ENCODE measurements at regions not wholly inside any gene's neighbourhood (a gene's known extent, or its start where the extent isn't known, plus 50 kb on each side); places are given as distances from the start of the nearest gene placed in this dataset.
"Not testable (repeated sequence)": the region's sequence is repeated elsewhere in the genome, so short reads cannot be mapped to it uniquely, and the experiment has no call there.

GRCh38 chr6:23705697-23706096 lies 420.3 kb upstream of the NRSN1 start:
- no peak for DNase-seq

- no peak for DNase-seq
Measured at GRCh38 chr6:23712756-23713155, 413.3 kb upstream of the NRSN1 start.

- DNase-seq, result no peak
Measured at GRCh38 chr6:23713211-23713610, 412.8 kb upstream of the NRSN1 start.

DNA sequence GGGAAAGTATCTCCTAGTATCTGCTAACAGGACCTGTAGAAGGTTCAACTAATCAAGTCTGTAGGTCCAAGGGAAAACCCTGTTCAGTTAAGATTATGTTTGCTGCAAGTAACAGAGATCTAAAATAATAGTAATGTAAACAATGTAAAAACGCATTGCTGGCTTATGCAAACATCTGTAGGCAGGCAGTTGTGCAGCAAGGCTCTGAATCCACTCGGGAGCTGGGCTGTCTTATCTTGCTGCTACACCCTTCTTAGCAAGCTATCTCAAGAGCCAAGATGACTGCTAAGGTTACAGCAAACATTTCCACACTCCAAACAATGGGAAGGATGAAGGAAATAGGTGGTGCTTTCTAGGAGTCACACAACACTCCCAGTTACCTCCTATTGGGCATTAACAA lies 397.3 kb upstream of the NRSN1 start:
- no peak for DNase-seq

DNA sequence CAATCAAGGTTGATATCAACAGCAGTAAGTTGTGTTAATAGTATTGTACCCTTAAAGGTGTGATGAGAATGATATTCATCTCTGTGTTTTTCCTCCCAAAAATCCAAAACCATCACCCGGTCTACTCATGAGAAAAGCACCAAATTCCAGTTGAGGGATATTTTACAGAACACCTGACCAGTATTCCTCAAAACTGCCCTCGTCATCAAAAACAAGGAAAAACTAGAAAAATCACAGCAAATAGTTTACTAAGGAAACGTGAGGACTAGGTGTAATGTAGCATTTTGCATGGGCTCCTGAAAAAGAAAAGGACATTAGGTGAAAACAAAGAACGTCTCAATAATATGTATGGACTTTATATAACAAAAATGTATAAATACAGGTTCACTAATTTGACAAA lies 394.4 kb upstream of the NRSN1 start:
- DNase-seq, result no peak

DNA sequence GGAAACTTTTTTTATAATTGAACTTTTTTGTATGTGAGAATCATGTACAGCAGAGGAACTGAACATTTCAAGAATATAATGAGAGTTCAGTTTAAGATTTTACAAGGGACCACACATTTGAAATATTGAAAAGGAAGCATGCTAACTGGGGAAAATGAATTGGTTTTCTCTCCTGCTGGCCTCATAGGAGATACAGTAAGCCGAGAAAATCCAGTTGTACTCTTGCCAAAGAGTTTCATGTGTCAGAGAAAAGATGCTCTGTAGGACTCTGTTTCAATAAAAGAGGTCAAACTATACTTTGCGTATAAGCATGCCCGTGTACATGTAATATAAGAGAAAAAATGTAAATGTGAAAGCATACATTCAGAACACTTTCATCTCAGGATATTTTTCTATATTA lies 393.5 kb upstream of the NRSN1 start:
- DNase-seq, result no peak

GRCh38 chr6:23735151-23735550 lies 390.9 kb upstream of the NRSN1 start:
- no peak for DNase-seq

GRCh38 chr6:23736577-23736976 lies 389.4 kb upstream of the NRSN1 start:
- no peak for DNase-seq

DNA sequence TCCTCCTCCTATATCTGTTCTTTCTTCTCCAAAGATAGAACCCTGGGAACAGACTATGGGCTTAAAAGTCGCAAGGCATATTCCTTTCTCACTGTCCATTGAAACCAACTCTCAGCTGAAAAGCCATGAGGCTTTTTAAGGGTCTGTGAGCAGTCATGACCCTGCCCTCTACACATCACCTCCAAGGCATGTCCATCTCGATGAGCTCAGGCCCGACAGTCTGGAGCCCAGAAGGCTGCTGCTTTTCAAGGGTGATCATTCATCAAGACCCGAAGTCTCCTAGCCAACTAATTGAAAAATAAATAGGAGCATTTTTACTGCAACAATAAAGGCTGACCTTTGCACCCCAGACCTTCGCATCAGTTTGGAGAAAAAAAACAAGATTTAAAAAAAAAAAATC lies 378.8 kb upstream of the NRSN1 start:
- no peak for DNase-seq

DNA sequence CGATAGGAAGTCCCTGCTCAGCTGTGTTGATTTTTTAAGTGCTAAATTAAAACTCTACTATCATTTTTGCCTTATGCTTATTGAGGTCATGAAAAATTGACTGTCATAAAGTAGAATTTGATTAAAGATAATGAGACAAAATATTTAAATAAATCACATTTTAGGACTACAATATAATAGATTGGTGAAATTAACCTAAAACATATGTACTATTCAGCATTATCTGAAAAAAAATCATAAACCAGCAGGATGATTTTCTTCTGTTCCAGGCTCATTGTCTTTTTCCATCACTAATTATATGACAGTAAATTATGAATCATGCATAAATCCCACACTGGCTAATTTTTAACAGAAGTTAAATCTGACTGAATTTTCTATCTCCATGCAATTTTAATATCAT lies 373.6 kb upstream of the NRSN1 start:
- DNase-seq, result no peak

GRCh38 chr6:23754197-23754596 lies 371.8 kb upstream of the NRSN1 start:
- peak; percentile 2 for DNase-seq

- DNase-seq, result no peak
Measured at GRCh38 chr6:23775127-23775526, 350.9 kb upstream of the NRSN1 start.

- no peak for DNase-seq
Measured at GRCh38 chr6:23783901-23784300, 342.1 kb upstream of the NRSN1 start.

DNA sequence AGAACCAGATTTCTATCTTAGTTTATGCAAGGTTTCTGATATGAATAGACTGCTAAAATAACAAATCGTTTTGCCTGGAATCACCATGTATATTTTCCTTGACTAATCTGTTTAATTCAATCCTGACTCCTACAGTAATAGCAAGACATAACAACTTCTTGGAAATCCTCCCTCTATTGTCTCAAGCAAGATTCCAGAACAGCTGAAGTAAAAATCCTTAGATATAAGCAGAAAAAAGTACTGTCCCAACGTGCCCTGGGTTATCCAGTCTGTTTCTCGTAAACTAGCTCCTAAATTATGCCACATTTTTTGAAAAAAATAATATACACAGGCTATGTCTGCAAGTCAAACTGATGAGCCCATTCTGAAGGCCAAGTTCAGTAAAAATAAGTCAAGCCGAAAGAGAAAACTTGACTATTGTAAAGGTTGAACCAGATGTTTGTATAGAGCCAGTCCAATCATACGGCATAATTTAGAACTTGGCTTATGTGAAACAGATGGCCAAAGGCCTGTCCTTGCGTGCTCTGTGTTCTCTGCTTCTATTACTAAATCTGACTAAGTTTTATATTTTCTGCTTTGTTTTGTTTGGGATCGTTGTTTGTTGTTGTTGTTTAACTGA lies 341.6 kb upstream of the NRSN1 start:
- DNase-seq, result no peak

GRCh38 chr6:23790756-23791155 lies 335.3 kb upstream of the NRSN1 start:
- DNase-seq, result no peak

DNA sequence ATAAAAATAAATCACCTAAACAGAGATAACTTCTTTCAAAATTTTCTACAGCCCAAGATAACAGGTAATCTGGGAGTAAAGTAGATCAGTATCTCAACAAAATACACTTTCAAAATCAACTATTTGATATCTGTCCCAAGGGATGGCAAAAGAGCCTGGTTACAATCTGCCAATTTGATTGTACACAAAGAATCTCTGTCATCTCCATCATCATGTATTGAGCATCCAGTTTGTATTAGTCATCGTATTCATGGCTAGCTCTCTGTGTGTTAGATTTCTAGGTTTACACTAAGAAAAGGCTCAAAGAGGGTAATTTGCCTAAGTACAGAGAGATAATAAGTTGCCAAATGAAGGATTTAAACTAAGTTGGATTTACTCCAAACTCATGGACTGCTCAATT lies 329.0 kb upstream of the NRSN1 start:
- DNase-seq, result no peak

DNA sequence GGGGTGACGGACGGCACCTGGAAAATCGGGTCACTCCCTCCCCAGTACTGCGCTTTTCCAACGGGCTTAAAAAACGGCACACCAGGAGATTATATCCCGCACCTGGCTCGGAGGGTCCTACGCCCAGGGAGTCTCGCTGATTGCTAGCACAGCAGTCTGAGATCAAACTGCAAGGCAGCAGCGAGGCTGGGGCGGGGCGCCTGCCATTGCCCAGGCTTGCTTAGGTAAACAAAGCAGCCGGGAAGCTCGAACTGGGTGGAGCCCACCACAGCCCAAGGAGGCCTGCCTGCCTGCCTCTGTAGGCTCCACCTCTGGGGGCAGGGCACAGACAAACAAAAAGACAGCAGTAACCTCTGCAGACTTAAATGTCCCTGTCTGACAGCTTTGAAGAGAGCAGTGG lies 321.7 kb upstream of the NRSN1 start:
- DNase-seq, result not testable (repeated sequence)

- DNase-seq, result not testable (repeated sequence)
Measured at GRCh38 chr6:23821141-23821540, 304.9 kb upstream of the NRSN1 start.

DNA sequence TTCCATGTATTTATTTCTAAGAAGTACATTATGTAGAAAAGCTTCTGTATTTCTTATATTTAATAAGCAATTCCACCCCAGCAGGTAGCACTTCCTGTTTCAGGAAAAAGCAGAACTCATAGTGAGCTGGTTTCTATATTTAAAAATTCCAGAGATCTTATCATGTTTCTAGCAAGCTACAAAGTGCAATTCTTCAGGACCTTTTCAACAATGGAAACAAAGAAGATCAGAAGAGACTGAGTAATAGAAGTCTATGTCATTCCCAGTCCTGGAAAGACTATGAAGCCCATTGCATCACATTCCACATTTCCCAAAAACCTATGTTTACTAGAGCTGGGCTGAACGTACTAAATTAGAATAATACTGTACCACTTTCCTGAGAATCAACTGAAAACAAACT lies 302.6 kb upstream of the NRSN1 start:
- no peak for DNase-seq

DNA sequence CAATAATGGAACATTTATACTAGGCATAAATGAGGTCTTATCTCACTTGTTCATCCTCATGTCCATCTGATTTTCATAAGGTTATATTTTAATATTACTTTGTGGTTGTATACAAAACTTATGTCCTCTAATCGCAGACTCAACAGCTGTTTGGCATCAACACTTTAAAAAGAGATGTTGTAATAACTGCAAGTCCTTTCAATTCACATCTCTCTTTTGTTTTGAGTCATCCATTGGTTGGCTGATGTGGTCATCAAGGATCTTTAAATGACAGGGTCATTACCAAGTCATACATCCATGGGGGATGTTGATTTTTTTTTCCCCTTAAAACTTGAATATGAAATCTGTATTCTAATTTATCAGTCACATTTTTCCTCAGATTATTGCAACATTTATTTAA lies 299.4 kb upstream of the NRSN1 start:
- no peak for DNase-seq

GRCh38 chr6:23828861-23829260 lies 297.2 kb upstream of the NRSN1 start:
- DNase-seq, result no peak

GRCh38 chr6:23841116-23841515 lies 284.9 kb upstream of the NRSN1 start:
- no peak for DNase-seq

GRCh38 chr6:23842760-23843159 lies 283.3 kb upstream of the NRSN1 start:
- DNase-seq, result no peak

DNA sequence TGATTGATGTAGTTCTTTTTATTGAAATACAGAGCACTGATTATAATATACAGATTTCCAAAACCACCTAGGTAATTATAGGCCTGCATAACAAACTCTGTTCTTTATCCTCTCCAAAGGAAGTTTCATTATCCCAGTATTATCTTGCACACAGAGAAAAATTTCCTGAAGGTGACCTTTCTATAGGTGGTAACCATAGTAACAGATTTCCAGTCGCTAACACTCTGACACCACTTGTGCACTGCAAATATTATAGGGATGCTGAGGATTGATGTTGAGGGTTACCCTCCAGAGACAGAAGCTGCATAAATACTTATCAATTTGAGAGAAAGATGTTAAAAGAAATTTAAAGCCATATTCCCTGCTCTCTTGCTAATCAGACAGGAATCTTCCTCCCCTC lies 274.5 kb upstream of the NRSN1 start:
- DNase-seq, result no peak

- DNase-seq, result not testable (repeated sequence)
Measured at GRCh38 chr6:23853566-23854133, 272.4 kb upstream of the NRSN1 start.

Measured in DMS153 (cell line).